HG03095 (cell line): ENCODE measurements at regions not wholly inside any gene's neighbourhood (a gene's known extent, or its start where the extent isn't known, plus 50 kb on each side); places are given as distances from the start of the nearest gene placed in this dataset.

Source experiments
- ATAC-seq: cut with Tn5 transposase; IDR thresholded peaks from one replicate; pipeline ENCODE4 v1.9.1; 2021; ENCODE audit warnings: moderate library complexity; ENCODE audit not compliant: unreplicated experiment

- no peak for ATAC-seq
These were observed 65.3 kb upstream of the IGF1R start for GRCh38 chr15:98582900-98583554.

GRCh38 chr15:98583771-98584430 lies 64.4 kb upstream of the IGF1R start:
- no peak for ATAC-seq

DNA sequence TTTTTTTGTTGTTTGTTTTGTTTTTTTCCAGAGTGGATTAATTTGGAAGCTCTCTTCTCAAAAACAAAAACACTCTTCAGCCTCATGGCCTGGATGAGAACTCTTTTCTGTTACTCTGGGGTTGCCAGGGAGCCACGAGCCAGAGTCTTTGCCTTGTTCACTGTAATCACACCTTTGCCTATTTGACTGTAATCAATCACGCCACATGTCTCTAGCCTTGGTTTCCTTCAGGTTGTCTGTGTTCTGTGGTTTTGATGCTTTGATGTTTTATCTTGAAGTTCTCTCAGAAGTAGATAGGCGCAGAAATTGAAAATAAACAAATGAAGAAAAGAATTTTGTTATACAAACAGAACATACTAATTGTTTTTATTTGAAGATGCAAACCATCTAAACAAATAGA lies 62.3 kb upstream of the IGF1R start:
- ATAC-seq: no peak

GRCh38 chr15:98592136-98592535 lies 56.2 kb upstream of the IGF1R start:
- ATAC-seq: no peak

DNA sequence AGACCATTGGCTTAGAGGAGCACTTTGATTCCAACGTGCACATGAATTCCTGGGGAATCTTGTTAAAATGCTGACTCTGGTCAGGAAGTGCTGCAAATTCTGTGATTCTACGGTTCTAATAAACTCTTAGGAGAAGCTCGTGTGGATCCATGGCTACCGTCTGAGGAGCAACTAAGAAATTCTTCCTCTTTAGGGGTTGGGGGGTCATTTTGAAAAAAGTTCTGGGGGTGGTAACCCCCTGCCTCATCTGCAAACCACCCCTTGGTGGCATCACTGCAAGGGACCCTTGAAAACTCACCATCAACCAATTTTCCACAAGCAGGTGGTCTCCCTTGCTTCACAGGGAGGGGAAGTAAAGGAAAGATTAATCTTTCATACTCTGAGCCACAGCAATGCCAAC lies 52.2 kb upstream of the IGF1R start:
- no peak for ATAC-seq

- no peak for ATAC-seq
These were observed 51.4 kb upstream of the IGF1R start for GRCh38 chr15:98596885-98597392.

DNA sequence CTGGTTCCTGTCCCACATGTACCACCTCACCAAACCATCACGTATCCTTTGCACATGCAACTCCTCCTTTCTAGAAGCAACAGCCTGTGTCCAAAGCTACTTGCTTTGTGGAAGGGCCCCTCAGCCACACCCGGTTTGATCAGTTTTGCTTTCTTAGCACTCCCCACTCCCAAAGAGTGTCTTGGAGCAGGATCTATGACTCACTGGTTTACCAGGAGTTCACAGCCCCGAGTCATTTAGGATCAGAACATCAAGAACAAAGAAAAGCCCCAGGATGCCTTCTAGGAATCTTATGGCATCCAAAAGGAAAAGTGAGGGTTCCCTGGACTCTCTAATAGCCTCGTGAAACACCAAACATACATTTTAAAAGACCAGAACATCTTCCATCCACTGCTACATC lies 50.7 kb upstream of the IGF1R start:
- no peak for ATAC-seq
